Breast epithelium (tissue), 4 donors: ENCODE measurements at regions not wholly inside any gene's neighbourhood (a gene's known extent, or its start where the extent isn't known, plus 50 kb on each side); places are given as distances from the start of the nearest gene placed in this dataset.

Source experiments
- DNase-seq, 2 donors: peaks; one replicate each; pipeline ENCODE4 v3.0.0-alpha.2; 2019; ENCODE audit warnings: low spot score in 2 of 2
- H3K27ac ChIP-seq, 2 donors: fragments of 200-600 bp; sonication (generic) in 1 of 2; one replicate each; pipeline ENCODE4 v1.5.1; 2016 to 2019; ENCODE audit warnings: mild to moderate bottlenecking in 1 of 2
- H3K27me3 ChIP-seq, 2 donors: fragments of 200-600 bp; sonication (generic) in 1 of 2; one replicate each; pipeline versions ENCODE4 v1.5.1 to v1.6.0; 2017 to 2019; ENCODE audit warnings: control low read depth in 1 of 2, mild to moderate bottlenecking in 1 of 2
- H3K36me3 ChIP-seq: fragments of 200-600 bp; one replicate; pipeline ENCODE4 v1.5.1; 2019
- H3K4me1 ChIP-seq, 2 donors: fragments of 200-600 bp; sonication (generic); one replicate each; pipeline ENCODE4 v1.5.1; 2016 to 2019; ENCODE audit warnings: control low read depth in 1 of 2
- H3K4me3 ChIP-seq, 3 donors: fragments of 200-600 bp; sonication (generic); 1 replicate in 2 of 3; 2 replicates in 1 of 3; pipeline ENCODE4 v1.5.1; 2016 to 2019; ENCODE audit warnings: mild to moderate bottlenecking in 3 of 3, moderate library complexity in 2 of 3
- H3K9me3 ChIP-seq, 2 donors: fragments of 200-600 bp; sonication (generic) in 1 of 2; one replicate each; pipeline ENCODE4 v1.5.1; 2016 to 2019; ENCODE audit warnings: control low read depth in 1 of 2
- POLR2A ChIP-seq: fragments of 450-650 bp; IDR thresholded peaks from one replicate; pipeline ENCODE4 v1.6.1; 2016; ENCODE audit warnings: antibody characterized with exemption, mild to moderate bottlenecking, moderate library complexity
- POLR2AphosphoS5 ChIP-seq, 3 donors: sonication (generic); formaldehyde crosslinking; IDR thresholded peaks; one replicate each; pipeline ENCODE4 v1.6.1; 2017; ENCODE audit warnings: antibody characterized with exemption in 3 of 3
- intact Hi-C: fragments of 100-400 bp; cut with DNase I; formaldehyde crosslinking; loops from one replicate; pipeline ENCODE4 v1.15.1; 2023; ENCODE audit warnings: low total_unique reads
- TF ChIP-seq, protein P1 (sequence below), 3 donors: fragments of 450-650 bp; IDR thresholded peaks; one replicate each; pipeline ENCODE4 v1.5.1; 2016 to 2017; ENCODE audit warnings: antibody characterized with exemption in 3 of 3, mild to moderate bottlenecking in 3 of 3, moderate library complexity in 3 of 3

DNA sequence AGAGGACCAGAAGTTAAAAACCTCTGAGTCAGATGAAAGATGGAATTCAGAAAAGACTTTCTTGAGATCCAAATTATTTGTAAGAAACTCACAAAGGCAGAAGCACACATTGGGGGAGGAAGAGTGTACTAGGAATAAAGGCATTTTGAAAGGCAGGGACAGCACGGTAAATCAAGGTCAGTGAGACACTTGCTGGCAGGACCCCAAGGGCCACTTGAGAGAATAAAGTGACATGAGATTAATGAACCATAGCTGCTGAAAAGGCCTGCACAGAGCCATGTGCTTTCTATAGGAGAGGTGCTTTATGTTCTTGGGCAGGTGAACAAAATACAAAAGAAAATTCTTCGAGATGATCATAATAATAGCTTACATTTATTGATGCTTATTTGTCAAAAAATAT lies 929.9 kb upstream of the MBL2 start:
- TF ChIP-seq POLR2AphosphoS5 (IDR thresholded peaks at IDR 0.05) (no peak), POLR2A (no peak)
- TF ChIP-seq, protein P1, sequence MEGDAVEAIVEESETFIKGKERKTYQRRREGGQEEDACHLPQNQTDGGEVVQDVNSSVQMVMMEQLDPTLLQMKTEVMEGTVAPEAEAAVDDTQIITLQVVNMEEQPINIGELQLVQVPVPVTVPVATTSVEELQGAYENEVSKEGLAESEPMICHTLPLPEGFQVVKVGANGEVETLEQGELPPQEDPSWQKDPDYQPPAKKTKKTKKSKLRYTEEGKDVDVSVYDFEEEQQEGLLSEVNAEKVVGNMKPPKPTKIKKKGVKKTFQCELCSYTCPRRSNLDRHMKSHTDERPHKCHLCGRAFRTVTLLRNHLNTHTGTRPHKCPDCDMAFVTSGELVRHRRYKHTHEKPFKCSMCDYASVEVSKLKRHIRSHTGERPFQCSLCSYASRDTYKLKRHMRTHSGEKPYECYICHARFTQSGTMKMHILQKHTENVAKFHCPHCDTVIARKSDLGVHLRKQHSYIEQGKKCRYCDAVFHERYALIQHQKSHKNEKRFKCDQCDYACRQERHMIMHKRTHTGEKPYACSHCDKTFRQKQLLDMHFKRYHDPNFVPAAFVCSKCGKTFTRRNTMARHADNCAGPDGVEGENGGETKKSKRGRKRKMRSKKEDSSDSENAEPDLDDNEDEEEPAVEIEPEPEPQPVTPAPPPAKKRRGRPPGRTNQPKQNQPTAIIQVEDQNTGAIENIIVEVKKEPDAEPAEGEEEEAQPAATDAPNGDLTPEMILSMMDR (IDR thresholded peaks at IDR 0.05): no peak
- intact Hi-C loops: no loop called here

DNA sequence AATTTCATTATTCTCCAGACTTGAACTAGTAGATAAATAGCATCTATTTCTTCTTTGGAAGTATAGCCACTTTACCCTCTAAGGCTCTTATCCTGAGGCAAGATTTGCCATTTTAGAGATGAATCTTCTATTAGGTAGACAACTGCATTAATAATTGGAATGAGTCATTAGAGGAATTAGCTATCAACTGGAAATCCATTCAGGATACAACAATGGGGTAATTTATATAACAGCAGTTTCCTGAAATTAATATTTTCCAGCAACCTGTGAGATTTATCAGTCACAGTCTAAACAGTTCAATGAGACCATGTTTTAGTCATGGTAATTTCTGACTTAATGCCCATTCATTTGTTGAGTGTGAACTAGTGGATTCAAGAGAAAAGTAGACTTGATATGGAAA lies 928.6 kb upstream of the MBL2 start:
- DNase-seq: no peak
- no peaks in the 10 kb centered on the region for H3K9me3 ChIP-seq
- H3K4me3 ChIP-seq: no peak overlapping the region
- no peaks in the 10 kb centered on the region for H3K36me3 ChIP-seq
- intact Hi-C loops: no loop called here
- H3K4me1 ChIP-seq: no peaks in the 10 kb centered on the region
- H3K27me3 ChIP-seq: no peaks in the 10 kb centered on the region
- no peak overlapping the region for H3K27ac ChIP-seq
- TF ChIP-seq, protein P1 (IDR thresholded peaks at IDR 0.05): no peak
- TF ChIP-seq POLR2A: no peak
- TF ChIP-seq POLR2AphosphoS5 (IDR thresholded peaks at IDR 0.05): no peak

More for the DNA sequence above, 929.9 kb upstream of the MBL2 start:
- H3K27ac ChIP-seq: no peak overlapping the region
- H3K9me3 ChIP-seq: no peaks in the 10 kb centered on the region
- no peaks in the 10 kb centered on the region for H3K36me3 ChIP-seq
- no peak overlapping the region for H3K4me3 ChIP-seq
- H3K27me3 ChIP-seq: no peaks in the 10 kb centered on the region
- H3K4me1 ChIP-seq: no peaks in the 10 kb centered on the region
- no peak for DNase-seq

DNA sequence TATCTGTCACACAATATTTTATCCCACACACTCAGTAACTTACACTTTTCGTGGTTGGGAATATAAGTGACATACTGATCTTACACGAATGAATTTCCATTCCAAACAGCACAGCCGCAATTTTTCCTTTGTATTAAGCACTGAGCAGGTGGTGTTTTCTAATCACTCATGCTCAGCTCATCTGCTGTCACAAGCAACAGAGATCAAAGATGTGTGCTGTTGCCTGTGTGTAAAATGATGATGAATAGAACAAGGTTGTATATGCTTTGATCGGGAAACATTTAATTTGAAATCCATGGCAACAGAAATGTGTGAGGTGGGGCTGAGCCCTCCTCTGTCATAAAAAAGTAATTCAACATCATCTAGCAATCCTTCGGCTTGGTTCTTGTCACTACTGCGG lies 927.7 kb upstream of the MBL2 start:
- Histone ChIP-seq H3K36me3 (no peaks in the 10 kb centered on the region), H3K27ac (no peak overlapping the region), H3K27me3 (no peaks in the 10 kb centered on the region), H3K9me3 (no peaks in the 10 kb centered on the region), H3K4me3 (no peak overlapping the region), H3K4me1 (no peaks in the 10 kb centered on the region)
- TF ChIP-seq POLR2A (no peak), POLR2AphosphoS5 (IDR thresholded peaks at IDR 0.05) (no peak)
- TF ChIP-seq, protein P1 (IDR thresholded peaks at IDR 0.05): no peak
- DNase-seq: no peak
- intact Hi-C loops: no loop called here

DNA sequence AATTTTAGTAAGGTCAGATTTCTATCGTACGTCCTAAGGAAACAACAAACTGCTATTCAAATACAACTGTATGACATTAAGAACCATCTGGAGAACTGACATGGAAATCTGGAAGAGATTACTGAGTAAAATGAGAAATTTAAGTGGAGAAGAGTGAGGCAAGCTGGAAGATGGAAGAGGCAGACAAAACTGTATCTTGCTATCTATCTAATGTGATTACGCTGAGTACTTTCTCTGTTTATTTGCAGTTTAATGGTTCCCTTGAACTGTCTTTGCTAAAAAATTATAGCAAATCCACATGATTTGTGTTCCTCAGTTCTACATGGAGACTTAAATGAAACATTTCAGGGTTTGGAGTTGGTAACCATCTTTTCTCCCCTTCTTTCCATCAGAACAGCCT lies 927.1 kb upstream of the MBL2 start:
- no peak overlapping the region for H3K27ac ChIP-seq
- DNase-seq: no peak
- no peaks in the 10 kb centered on the region for H3K9me3 ChIP-seq
- H3K4me3 ChIP-seq: no peak overlapping the region
- H3K4me1 ChIP-seq: no peaks in the 10 kb centered on the region
- no peaks in the 10 kb centered on the region for H3K36me3 ChIP-seq
- intact Hi-C loops: no loop called here
- TF ChIP-seq POLR2A (no peak), POLR2AphosphoS5 (IDR thresholded peaks at IDR 0.05) (no peak)
- TF ChIP-seq, protein P1 (IDR thresholded peaks at IDR 0.05): no peak
- H3K27me3 ChIP-seq: no peaks in the 10 kb centered on the region

DNA sequence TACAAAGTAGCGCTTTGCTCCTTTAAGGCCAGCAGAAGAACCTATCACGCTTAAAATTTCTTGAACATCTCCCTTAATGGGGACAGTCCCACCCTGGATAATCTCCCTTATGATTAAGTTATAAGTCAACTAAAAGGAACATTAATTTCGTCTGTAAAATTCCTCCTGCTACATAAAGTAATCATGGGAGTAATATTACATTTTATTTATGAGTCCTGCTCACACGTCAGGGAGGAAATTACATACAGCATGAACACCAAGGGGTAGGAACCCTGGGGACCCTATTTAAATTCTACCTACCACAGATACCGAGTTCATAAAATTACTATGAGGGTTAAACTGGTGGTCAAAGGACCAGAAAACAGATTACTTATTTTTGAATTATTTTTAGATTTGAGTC lies 926.6 kb upstream of the MBL2 start:
- Histone ChIP-seq H3K36me3 (no peaks in the 10 kb centered on the region), H3K4me3 (no peak overlapping the region), H3K4me1 (no peaks in the 10 kb centered on the region), H3K9me3 (no peaks in the 10 kb centered on the region), H3K27ac (no peak overlapping the region), H3K27me3 (no peaks in the 10 kb centered on the region)
- intact Hi-C loops: no loop called here
- TF ChIP-seq POLR2AphosphoS5 (IDR thresholded peaks at IDR 0.05) (no peak), POLR2A (no peak)
- TF ChIP-seq, protein P1 (IDR thresholded peaks at IDR 0.05): no peak
- no peak for DNase-seq
